KOPT-K1 (cell line): ENCODE measurements at regions not wholly inside any gene's neighbourhood (a gene's known extent, or its start where the extent isn't known, plus 50 kb on each side); places are given as distances from the start of the nearest gene placed in this dataset.

ENCODE experiments used
- H3K27ac ChIP-seq: fragments of 200-600 bp; sonication (generic); 2 replicates; pipeline ENCODE4 v1.5.1; 2016; ENCODE audit warnings: antibody characterized with exemption, mild to moderate bottlenecking, low read depth, low read length; ENCODE audit not compliant: poor library complexity, severe bottlenecking
- H3K36me3 ChIP-seq: fragments of 200-600 bp; sonication (generic); 2 replicates; pipeline ENCODE4 v1.5.1; 2017; ENCODE audit warnings: antibody characterized with exemption, mild to moderate bottlenecking, low read length, moderate library complexity; ENCODE audit not compliant: insufficient read depth
- H3K9me3 ChIP-seq: fragments of 200-600 bp; sonication (generic); 2 replicates; pipeline ENCODE4 v1.5.1; 2017; ENCODE audit warnings: antibody characterized with exemption, low read length, mild to moderate bottlenecking; ENCODE audit not compliant: insufficient read depth, poor library complexity, severe bottlenecking

- Histone ChIP-seq H3K9me3 (no peaks in the 10 kb centered on the region), H3K36me3 (no peaks in the 10 kb centered on the region), H3K27ac (no peak overlapping the region)
These were observed 366.9 kb upstream of the ZNF608 start for GRCh38 chr5:125113328-125113727.

GRCh38 chr5:125115195-125115525 lies 368.7 kb upstream of the ZNF608 start:
- H3K9me3 ChIP-seq: no peaks in the 10 kb centered on the region
- H3K27ac ChIP-seq: no peak overlapping the region
- H3K36me3 ChIP-seq: no peaks in the 10 kb centered on the region

GRCh38 chr5:125117566-125117965 lies 371.1 kb upstream of the ZNF608 start:
- Histone ChIP-seq H3K9me3 (no peaks in the 10 kb centered on the region), H3K27ac (no peak overlapping the region), H3K36me3 (no peaks in the 10 kb centered on the region)

GRCh38 chr5:125120012-125120411 lies 373.6 kb upstream of the ZNF608 start:
- Histone ChIP-seq H3K27ac (no peak overlapping the region), H3K36me3 (no peaks in the 10 kb centered on the region), H3K9me3 (no peaks in the 10 kb centered on the region)

GRCh38 chr5:125125031-125125823 lies 378.8 kb upstream of the ZNF608 start:
- no peak overlapping the region for H3K27ac ChIP-seq
- no peaks in the 10 kb centered on the region for H3K36me3 ChIP-seq
- no peaks in the 10 kb centered on the region for H3K9me3 ChIP-seq

GRCh38 chr5:125126050-125126449 lies 379.6 kb upstream of the ZNF608 start:
- H3K36me3 ChIP-seq: no peaks in the 10 kb centered on the region
- H3K9me3 ChIP-seq: no peaks in the 10 kb centered on the region
- H3K27ac ChIP-seq: no peak overlapping the region

- Histone ChIP-seq H3K27ac (no peak overlapping the region), H3K36me3 (no peaks in the 10 kb centered on the region), H3K9me3 (no peaks in the 10 kb centered on the region)
These were observed 382.8 kb upstream of the ZNF608 start for GRCh38 chr5:125129151-125129806.

GRCh38 chr5:125130591-125130990 lies 384.2 kb upstream of the ZNF608 start:
- H3K27ac ChIP-seq: no peak overlapping the region
- H3K9me3 ChIP-seq: no peaks in the 10 kb centered on the region
- no peaks in the 10 kb centered on the region for H3K36me3 ChIP-seq

GRCh38 chr5:125134216-125135081 lies 388.0 kb upstream of the ZNF608 start:
- H3K9me3 ChIP-seq: no peaks in the 10 kb centered on the region
- H3K27ac ChIP-seq: no peak overlapping the region
- H3K36me3 ChIP-seq: no peaks in the 10 kb centered on the region

- H3K9me3 ChIP-seq: no peaks in the 10 kb centered on the region
- H3K27ac ChIP-seq: no peak overlapping the region
- H3K36me3 ChIP-seq: no peaks in the 10 kb centered on the region
These were observed 391.1 kb upstream of the ZNF608 start for GRCh38 chr5:125137535-125137934.

GRCh38 chr5:125138266-125138665 lies 391.8 kb upstream of the ZNF608 start:
- Histone ChIP-seq H3K27ac (no peak overlapping the region), H3K36me3 (no peaks in the 10 kb centered on the region), H3K9me3 (no peaks in the 10 kb centered on the region)

GRCh38 chr5:125139590-125139989 lies 393.2 kb upstream of the ZNF608 start:
- Histone ChIP-seq H3K27ac (no peak overlapping the region), H3K9me3 (no peaks in the 10 kb centered on the region), H3K36me3 (no peaks in the 10 kb centered on the region)

- Histone ChIP-seq H3K36me3 (no peaks in the 10 kb centered on the region), H3K27ac (no peak overlapping the region)
These were observed 393.8 kb upstream of the ZNF608 start for GRCh38 chr5:125140220-125140619.

GRCh38 chr5:125140855-125141254 lies 394.4 kb upstream of the ZNF608 start:
- no peaks in the 10 kb centered on the region for H3K36me3 ChIP-seq
- no peak overlapping the region for H3K27ac ChIP-seq
- H3K9me3 ChIP-seq: no peaks in the 10 kb centered on the region

More at GRCh38 chr5:125140220-125140619, 393.8 kb upstream of the ZNF608 start:
- H3K9me3 ChIP-seq: no peaks in the 10 kb centered on the region

GRCh38 chr5:125142458-125142857 lies 396.0 kb upstream of the ZNF608 start:
- Histone ChIP-seq H3K36me3 (no peaks in the 10 kb centered on the region), H3K9me3 (no peaks in the 10 kb centered on the region), H3K27ac (no peak overlapping the region)
